Stomach smooth muscle (tissue), 2 donors: ENCODE measurements at regions not wholly inside any gene's neighbourhood (a gene's known extent, or its start where the extent isn't known, plus 50 kb on each side); places are given as distances from the start of the nearest gene placed in this dataset.

Experiments
- H3K27ac ChIP-seq: one replicate; pipeline ENCODE4 v1.7.0; 2013; ENCODE audit warnings: mild to moderate bottlenecking, low read length, inconsistent platforms
- H3K27me3 ChIP-seq, 2 donors: one replicate each; pipeline ENCODE4 v1.7.0; 2013; ENCODE audit warnings: low read length in 2 of 2; ENCODE audit not compliant: insufficient read depth in 2 of 2, control insufficient read depth in 1 of 2
- H3K36me3 ChIP-seq, 2 donors: one replicate each; pipeline ENCODE4 v1.7.0; 2013; ENCODE audit warnings: low read length in 2 of 2; ENCODE audit not compliant: control insufficient read depth in 2 of 2, insufficient read depth in 2 of 2
- H3K4me1 ChIP-seq: one replicate; pipeline ENCODE4 v1.7.0; 2013; ENCODE audit warnings: low read length; ENCODE audit not compliant: control insufficient read depth, insufficient read depth
- H3K4me3 ChIP-seq, 2 donors: one replicate each; pipeline ENCODE4 v1.7.0; 2013; ENCODE audit warnings: low read length in 2 of 2
- H3K9ac ChIP-seq, 2 donors: one replicate each; pipeline ENCODE4 v1.7.0; 2013; ENCODE audit warnings: low read length in 2 of 2, mild to moderate bottlenecking in 1 of 2
- H3K9me3 ChIP-seq, 2 donors: one replicate each; pipeline ENCODE4 v1.7.0; 2013; ENCODE audit warnings: low read length in 2 of 2; ENCODE audit not compliant: control insufficient read depth in 2 of 2
- donor health status: healthy.
- donor health status: Pancreatic carcinoma.

DNA sequence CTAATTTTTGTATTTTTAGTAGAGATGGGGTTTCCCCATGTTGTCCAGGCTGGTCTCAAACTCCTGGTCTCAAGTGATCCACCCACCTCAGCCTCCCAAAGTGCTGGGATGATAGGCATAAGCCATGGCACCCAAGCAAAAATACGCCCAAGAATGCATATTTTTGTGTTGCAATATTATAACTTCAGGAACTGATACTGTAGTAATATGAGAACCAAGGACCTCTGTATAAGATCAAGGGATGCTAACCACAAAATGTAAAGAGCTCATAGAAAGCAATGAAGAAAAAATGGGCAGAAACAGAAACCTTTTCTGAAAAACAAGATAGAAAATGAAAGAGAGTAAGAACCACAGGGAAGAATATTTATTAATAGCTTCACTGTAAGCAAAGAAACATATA, 183.6 kb upstream of the RPL38 start:
- H3K4me3 ChIP-seq = no peak overlapping the region
- H3K9ac ChIP-seq = no peak overlapping the region
- H3K9me3 ChIP-seq = peaks cover 0 to 4% of the 10 kb centered on the region in 2 donors
- no peaks in the 10 kb centered on the region for H3K36me3 ChIP-seq
- no peak overlapping the region for H3K27ac ChIP-seq
- no peaks in the 10 kb centered on the region for H3K4me1 ChIP-seq
- peaks cover 2 to 10% of the 10 kb centered on the region in 2 donors for H3K27me3 ChIP-seq

DNA sequence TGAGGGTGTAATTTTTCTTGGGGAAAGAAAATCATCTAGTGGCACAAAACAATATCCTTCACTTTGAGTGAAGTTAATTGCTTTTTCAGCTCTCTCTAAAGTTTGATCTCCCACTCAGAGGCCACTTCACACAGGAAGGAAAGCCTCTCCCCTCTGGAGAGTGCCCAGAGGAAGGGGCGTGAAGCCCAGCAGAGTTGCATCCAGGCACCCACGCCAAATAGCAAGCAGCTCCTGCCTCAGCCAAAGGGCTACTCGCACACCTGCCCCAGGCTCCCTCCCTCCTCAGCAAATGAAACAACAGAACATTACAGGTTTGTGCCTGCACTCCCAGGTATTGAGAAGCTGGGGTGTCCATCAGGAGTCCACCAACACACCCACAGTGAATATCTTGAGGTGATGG, 183.0 kb upstream of the RPL38 start:
- Histone ChIP-seq H3K9me3 (no peaks in the 10 kb centered on the region), H3K4me3 (no peak overlapping the region), H3K27me3 (peaks cover 2 to 8% of the 10 kb centered on the region in 2 donors), H3K27ac (no peak overlapping the region), H3K36me3 (no peaks in the 10 kb centered on the region), H3K4me1 (no peaks in the 10 kb centered on the region), H3K9ac (no peak overlapping the region)

DNA sequence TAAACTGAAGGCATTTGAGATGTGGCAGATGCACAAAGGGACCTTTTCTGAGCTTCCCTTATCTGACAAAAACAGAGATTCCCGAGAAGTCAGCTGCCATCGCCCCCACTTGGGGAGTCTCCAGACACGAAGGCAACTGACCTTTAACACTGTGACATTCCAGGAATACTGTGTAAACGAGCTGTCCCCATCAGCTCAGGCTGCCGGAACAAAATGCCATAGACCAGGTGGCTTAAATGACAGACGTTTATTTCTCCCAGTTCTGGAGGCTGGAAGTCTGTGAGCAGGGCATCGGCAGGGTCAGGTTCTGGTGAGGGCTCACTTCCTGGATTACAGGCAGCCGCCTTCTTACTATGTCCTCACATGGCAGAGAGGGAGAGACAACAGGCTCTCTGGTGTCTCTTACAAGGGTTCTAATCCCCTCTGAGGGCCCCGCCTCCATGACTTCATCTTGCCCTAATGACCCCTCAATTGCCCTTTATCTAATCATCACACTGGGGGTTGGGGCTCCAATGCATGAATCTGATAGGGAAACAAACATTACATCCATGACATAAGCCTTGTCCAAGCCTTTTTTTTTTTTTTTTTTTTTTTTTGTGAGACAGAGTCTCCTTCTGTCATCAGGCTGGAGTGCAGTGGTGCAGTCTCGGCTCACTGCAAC, 178.5 kb upstream of the RPL38 start:
- Histone ChIP-seq H3K36me3 (no peaks in the 10 kb centered on the region), H3K4me1 (no peaks in the 10 kb centered on the region), H3K9me3 (no peaks in the 10 kb centered on the region), H3K27ac (no peak overlapping the region), H3K9ac (no peak overlapping the region), H3K27me3 (peaks cover 2 to 8% of the 10 kb centered on the region in 2 donors), H3K4me3 (no peak overlapping the region)

DNA sequence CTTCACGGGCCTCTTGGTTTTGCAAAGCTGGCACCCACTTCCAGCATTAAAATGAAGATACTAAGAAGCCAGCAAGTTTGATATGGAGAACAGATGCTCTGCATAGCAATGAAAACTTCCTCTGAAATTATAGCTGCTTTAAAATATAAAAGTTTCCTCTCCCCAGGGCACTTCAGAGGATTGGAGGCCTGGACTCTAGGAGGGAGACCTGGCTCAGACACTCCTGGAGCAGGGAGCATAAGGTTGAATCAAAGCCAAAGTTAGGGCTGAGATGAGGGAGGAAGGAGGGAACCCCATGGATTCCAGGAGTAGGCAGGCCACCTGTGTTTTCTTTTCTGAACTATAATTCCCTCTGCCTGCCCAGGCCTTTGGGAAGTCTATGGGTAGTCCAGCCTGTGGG, 176.0 kb upstream of the RPL38 start:
- peaks cover 0 to 8% of the 10 kb centered on the region in 2 donors for H3K27me3 ChIP-seq
- H3K36me3 ChIP-seq = no peaks in the 10 kb centered on the region
- H3K9ac ChIP-seq = no peak overlapping the region
- no peaks in the 10 kb centered on the region for H3K9me3 ChIP-seq
- H3K4me1 ChIP-seq = no peaks in the 10 kb centered on the region
- no peak overlapping the region for H3K27ac ChIP-seq
- no peak overlapping the region for H3K4me3 ChIP-seq

DNA sequence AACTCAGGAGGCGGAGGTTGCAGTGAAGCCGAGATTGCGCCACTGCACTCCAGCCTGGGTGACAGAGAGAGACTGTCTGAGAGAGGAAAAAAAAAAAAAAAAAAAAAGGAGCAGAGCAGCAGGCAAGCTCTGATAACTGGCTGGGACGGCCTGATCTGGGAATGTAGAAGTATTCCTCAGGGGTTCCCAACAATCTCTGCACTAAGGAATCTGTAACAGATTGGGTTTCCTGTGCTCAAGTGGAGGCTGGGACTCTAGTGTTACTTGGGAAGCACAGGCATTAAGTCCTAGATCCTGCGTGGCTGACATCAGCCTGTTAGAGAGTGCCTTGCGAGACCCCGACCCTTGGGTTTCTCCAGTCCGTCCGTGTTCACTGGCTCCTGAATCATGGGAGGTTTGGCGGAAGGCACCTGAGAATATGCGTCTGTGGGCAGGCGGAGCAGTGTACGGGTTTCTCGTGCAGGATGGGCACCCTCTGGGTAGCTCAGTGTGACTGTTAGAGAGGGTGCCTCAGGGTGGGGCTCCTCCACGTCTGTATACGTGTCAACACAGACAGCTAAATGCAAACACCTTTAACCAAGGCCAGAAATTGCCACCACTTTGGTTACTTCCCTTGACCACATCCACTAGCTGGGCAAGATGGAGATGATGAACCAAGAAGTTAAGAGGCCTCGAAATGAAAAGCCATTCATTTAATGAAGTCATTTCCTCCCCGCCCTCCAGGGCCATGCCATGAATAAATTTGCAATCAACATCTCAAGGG, 174.9 kb upstream of the RPL38 start:
- Histone ChIP-seq H3K9me3 (no peaks in the 10 kb centered on the region), H3K27me3 (peaks cover 0 to 8% of the 10 kb centered on the region in 2 donors), H3K27ac (no peak overlapping the region), H3K4me3 (no peak overlapping the region), H3K9ac (no peak overlapping the region), H3K4me1 (no peaks in the 10 kb centered on the region), H3K36me3 (no peaks in the 10 kb centered on the region)

DNA sequence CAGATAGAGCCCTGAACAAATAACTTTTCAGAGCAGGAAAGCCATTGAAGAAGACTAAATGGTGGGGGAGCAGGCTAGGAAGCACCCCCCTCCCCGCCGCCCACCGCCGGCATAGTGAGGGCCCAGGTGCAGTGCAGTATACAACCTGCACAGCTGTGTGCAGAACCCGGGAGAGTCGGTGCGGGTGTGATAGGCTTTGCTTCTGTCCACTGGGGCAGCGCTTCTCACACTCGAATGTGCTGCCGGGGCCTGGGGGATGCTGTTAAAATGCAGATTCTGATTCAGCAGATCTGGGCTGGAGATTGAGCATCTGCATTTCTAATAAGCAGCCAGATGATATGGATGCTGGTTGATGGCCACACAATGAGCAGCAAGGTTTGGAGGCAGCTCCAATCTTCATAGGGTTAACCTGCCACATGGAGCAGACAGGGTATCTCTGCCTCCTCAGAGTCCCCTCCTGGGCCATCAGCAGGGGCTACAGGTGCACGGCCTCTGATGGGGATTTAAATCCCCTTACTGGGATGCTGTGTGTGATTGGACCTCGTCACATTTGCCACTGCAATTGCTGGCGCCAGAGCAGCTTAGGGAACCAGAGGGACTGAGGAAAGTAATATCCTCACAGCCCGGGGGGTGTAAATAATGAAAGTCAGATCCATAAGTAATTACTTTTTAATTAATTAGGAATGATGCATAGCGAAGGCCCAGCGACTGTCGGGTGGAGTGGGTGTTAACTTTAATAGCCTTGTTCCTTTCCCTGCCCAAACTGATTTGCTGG, 172.0 kb upstream of the RPL38 start:
- no peak overlapping the region for H3K9ac ChIP-seq
- H3K4me1 ChIP-seq = no peaks in the 10 kb centered on the region
- no peaks in the 10 kb centered on the region for H3K9me3 ChIP-seq
- H3K27ac ChIP-seq = no peak overlapping the region
- H3K4me3 ChIP-seq = no peak overlapping the region
- H3K36me3 ChIP-seq = no peaks in the 10 kb centered on the region
- H3K27me3 ChIP-seq = peaks cover 0 to 11% of the 10 kb centered on the region in 2 donors

DNA sequence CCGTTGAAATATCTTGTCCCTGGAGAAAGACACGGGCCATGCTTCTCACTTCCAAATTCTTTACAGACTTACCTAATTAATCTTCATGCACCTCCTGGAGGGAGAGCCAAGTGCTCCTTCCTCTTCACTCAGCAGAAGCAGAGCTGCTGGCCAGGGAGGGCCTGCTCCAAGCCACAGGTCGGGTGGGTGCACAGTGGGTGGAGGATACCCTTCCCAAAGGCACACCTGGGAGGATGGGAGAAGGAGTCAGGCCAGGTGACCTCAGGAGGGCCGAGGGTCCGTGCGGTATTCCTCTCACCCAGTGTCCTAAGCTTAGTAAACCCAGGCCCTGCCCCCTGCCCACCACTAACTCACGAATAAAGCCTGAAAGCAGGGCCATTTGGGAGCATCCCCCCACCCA, 171.3 kb upstream of the RPL38 start:
- Histone ChIP-seq H3K27me3 (peaks cover 0 to 11% of the 10 kb centered on the region in 2 donors), H3K4me3 (no peak overlapping the region), H3K36me3 (no peaks in the 10 kb centered on the region), H3K27ac (no peak overlapping the region), H3K4me1 (no peaks in the 10 kb centered on the region), H3K9me3 (no peaks in the 10 kb centered on the region), H3K9ac (no peak overlapping the region)

DNA sequence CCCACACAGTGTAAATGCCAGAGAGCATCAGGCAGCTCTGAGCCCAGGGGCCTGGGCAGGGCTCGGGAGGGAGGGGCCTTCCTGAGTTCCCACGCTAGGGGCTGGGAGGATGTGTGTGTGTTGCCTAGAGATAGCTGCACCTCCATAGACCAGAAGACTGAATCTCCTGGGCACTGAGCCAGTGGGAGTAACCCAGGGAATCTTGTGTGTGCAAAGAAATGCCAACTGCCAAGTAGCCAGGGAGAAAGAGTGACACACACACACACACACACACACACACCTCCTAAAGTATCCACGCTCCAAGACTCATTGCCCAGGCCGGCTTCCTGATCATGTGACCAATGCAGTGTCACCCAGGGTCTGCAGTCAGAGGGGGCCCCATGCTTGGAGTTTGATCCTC, 166.2 kb upstream of the RPL38 start:
- Histone ChIP-seq H3K4me1 (no peaks in the 10 kb centered on the region), H3K4me3 (no peak overlapping the region), H3K27me3 (peaks cover 0 to 9% of the 10 kb centered on the region in 2 donors), H3K9me3 (no peaks in the 10 kb centered on the region), H3K36me3 (no peaks in the 10 kb centered on the region), H3K27ac (no peak overlapping the region), H3K9ac (no peak overlapping the region)

DNA sequence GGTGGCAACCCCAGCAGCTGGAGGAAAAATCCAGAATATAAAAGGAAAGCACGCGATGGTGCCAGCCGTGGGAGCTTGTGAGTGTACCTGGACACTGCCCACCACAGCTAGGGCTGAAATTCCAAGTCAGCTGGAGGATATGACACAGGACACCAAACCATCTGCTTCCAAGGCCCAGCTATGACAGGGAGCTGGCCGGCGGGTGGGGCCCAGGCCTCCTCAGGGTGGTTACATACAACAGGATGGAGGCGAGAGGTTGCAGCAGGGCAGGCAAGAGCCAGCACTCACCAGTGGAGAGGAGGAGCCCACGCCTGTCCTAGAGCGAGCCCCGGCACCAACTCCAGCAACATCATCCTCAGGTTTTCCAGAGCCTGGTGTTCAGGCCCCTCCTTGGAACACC, 163.2 kb upstream of the RPL38 start:
- Histone ChIP-seq H3K4me1 (no peaks in the 10 kb centered on the region), H3K9ac (no peak overlapping the region), H3K4me3 (no peak overlapping the region), H3K9me3 (no peaks in the 10 kb centered on the region), H3K27ac (no peak overlapping the region), H3K27me3 (peaks cover 0 to 4% of the 10 kb centered on the region in 2 donors), H3K36me3 (no peaks in the 10 kb centered on the region)

DNA sequence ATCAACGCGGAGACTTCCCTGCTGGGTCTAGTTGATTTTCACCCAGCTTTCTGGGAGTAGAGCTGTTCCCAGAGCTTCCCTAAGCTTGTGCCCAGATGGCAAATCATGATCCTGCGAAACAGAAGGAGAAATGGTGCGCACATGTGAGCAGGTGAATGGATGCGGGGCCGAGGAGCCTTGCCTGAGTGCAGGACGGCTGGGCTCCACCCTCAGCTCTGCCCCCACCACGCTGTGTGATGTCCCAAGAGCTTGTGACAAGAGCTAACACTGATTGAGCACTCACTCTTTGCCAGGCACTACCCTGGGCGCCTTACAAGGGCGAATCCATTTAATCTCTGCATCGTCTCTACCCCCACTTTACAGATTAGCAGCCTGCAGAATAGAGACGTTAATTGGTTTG, 162.7 kb upstream of the RPL38 start:
- Histone ChIP-seq H3K36me3 (no peaks in the 10 kb centered on the region), H3K27ac (no peak overlapping the region), H3K9me3 (no peaks in the 10 kb centered on the region), H3K9ac (no peak overlapping the region), H3K4me1 (no peaks in the 10 kb centered on the region), H3K4me3 (no peak overlapping the region), H3K27me3 (peaks cover 0 to 2% of the 10 kb centered on the region in 2 donors)
